ENCODE measurements at regions not wholly inside any gene's neighbourhood (a gene's known extent, or its start where the extent isn't known, plus 50 kb on each side); places are given as distances from the start of the nearest gene placed in this dataset.

GRCh38 chr5:81859624-81860023 lies 108.7 kb upstream of the SSBP2 start:
- H3K36me3 ChIP-seq, result no peaks in the 10 kb centered on the region
- no peaks in the 10 kb centered on the region for H3K9me3 ChIP-seq (ENCODE audit: low read depth)
- H3K27ac ChIP-seq, result no peak overlapping the region
- no peaks in the 10 kb centered on the region for H3K27me3 ChIP-seq
- TF ChIP-seq CTCF (IDR thresholded peaks at IDR 0.05; ENCODE audit: low read depth, low read length), result no peak
- H3K4me1 ChIP-seq (ENCODE audit: low read depth), result peaks cover 33% of the 10 kb centered on the region
- no peak overlapping the region for H3K4me3 ChIP-seq
- no peak for DNase-seq (ENCODE audit: low read depth in 1 of 2, low spot score in 1 of 2)

GRCh38 chr5:81856948-81857928 lies 106.3 kb upstream of the SSBP2 start:
- Histone ChIP-seq H3K4me1 (ENCODE audit: low read depth) (peaks cover 56% of the 10 kb centered on the region), H3K27me3 (no peaks in the 10 kb centered on the region), H3K9me3 (ENCODE audit: low read depth) (no peaks in the 10 kb centered on the region), H3K36me3 (no peaks in the 10 kb centered on the region), H3K4me3 (no peak overlapping the region), H3K27ac (peak overlapping the region; percentile 76)
- peak in 1 of 2 donors; percentile 60 for DNase-seq (ENCODE audit: low read depth in 1 of 2, low spot score in 1 of 2)
- TF ChIP-seq CTCF (IDR thresholded peaks at IDR 0.05; ENCODE audit: low read depth, low read length), result peak; percentile 33

GRCh38 chr5:81855591-81855990 lies 104.7 kb upstream of the SSBP2 start:
- no peak for DNase-seq (ENCODE audit: low read depth in 1 of 2, low spot score in 1 of 2)
- H3K27me3 ChIP-seq, result no peaks in the 10 kb centered on the region
- H3K9me3 ChIP-seq (ENCODE audit: low read depth), result no peaks in the 10 kb centered on the region
- H3K4me1 ChIP-seq (ENCODE audit: low read depth), result peaks cover 63% of the 10 kb centered on the region
- no peaks in the 10 kb centered on the region for H3K36me3 ChIP-seq
- no peak overlapping the region for H3K4me3 ChIP-seq
- H3K27ac ChIP-seq, result no peak overlapping the region
- no peak for TF ChIP-seq CTCF (IDR thresholded peaks at IDR 0.05; ENCODE audit: low read depth, low read length)

GRCh38 chr5:81854915-81855314 lies 104.0 kb upstream of the SSBP2 start:
- H3K27me3 ChIP-seq, result no peaks in the 10 kb centered on the region
- TF ChIP-seq CTCF (IDR thresholded peaks at IDR 0.05; ENCODE audit: low read depth, low read length), result no peak
- H3K27ac ChIP-seq, result no peak overlapping the region
- H3K4me1 ChIP-seq (ENCODE audit: low read depth), result peaks cover 69% of the 10 kb centered on the region
- no peaks in the 10 kb centered on the region for H3K36me3 ChIP-seq
- no peaks in the 10 kb centered on the region for H3K9me3 ChIP-seq (ENCODE audit: low read depth)
- no peak for DNase-seq (ENCODE audit: low read depth in 1 of 2, low spot score in 1 of 2)
- no peak overlapping the region for H3K4me3 ChIP-seq

GRCh38 chr5:81854485-81854884 lies 103.6 kb upstream of the SSBP2 start:
- no peaks in the 10 kb centered on the region for H3K27me3 ChIP-seq
- H3K27ac ChIP-seq, result no peak overlapping the region
- H3K4me1 ChIP-seq (ENCODE audit: low read depth), result peaks cover 74% of the 10 kb centered on the region
- DNase-seq (ENCODE audit: low read depth in 1 of 2, low spot score in 1 of 2), result no peak
- no peaks in the 10 kb centered on the region for H3K36me3 ChIP-seq
- TF ChIP-seq CTCF (IDR thresholded peaks at IDR 0.05; ENCODE audit: low read depth, low read length), result peak; percentile 28
- H3K9me3 ChIP-seq (ENCODE audit: low read depth), result no peaks in the 10 kb centered on the region
- H3K4me3 ChIP-seq, result no peak overlapping the region
